MM.1S (cell line): ENCODE measurements at regions not wholly inside any gene's neighbourhood (a gene's known extent, or its start where the extent isn't known, plus 50 kb on each side); places are given as distances from the start of the nearest gene placed in this dataset.

ENCODE experiments used
- DNase-seq: peaks from one replicate; pipeline ENCODE4 v3.0.0-alpha.2; 2015
- H2AFZ ChIP-seq: fragments of 300-600 bp; sonication (generic); 2 replicates; pipeline ENCODE4 v1.6.0; 2016; ENCODE audit warnings: antibody characterized with exemption, low read length
- H3F3A ChIP-seq: fragments of 300-600 bp; sonication (generic); 2 replicates; pipeline ENCODE4 v1.6.1; 2016; ENCODE audit warnings: mild to moderate bottlenecking, antibody characterized with exemption, low read length, moderate library complexity, mixed read lengths; ENCODE audit not compliant: insufficient read depth
- H3K27ac ChIP-seq: fragments of 300-600 bp; sonication (generic); 2 replicates; pipeline ENCODE4 v1.5.1; 2016; ENCODE audit warnings: mild to moderate bottlenecking, low read length
- H3K27me3 ChIP-seq: fragments of 300-600 bp; sonication (generic); replicated peaks from 2 replicates; pipeline ENCODE4 v1.6.0; 2016; ENCODE audit warnings: low read length; ENCODE audit not compliant: insufficient read depth
- H3K36me3 ChIP-seq: fragments of 300-600 bp; sonication (generic); replicated peaks from 2 replicates; pipeline ENCODE4 v1.6.1; 2016; ENCODE audit warnings: mild to moderate bottlenecking, low read length, mixed read lengths; ENCODE audit not compliant: insufficient read depth
- H3K4me1 ChIP-seq: fragments of 300-600 bp; sonication (generic); 2 replicates; pipeline ENCODE4 v1.6.1; 2016; ENCODE audit warnings: low read length, mixed read lengths
- H3K4me2 ChIP-seq: fragments of 300-600 bp; sonication (generic); 2 replicates; pipeline ENCODE4 v1.6.0; 2016; ENCODE audit warnings: low read depth, low read length
- H3K4me3 ChIP-seq: fragments of 300-600 bp; sonication (generic); 2 replicates; pipeline ENCODE4 v1.5.1; 2016; ENCODE audit warnings: low read length, mixed read lengths
- H3K79me2 ChIP-seq: fragments of 300-600 bp; sonication (generic); 2 replicates; pipeline ENCODE4 v1.6.1; 2016; ENCODE audit warnings: mixed run types, low read length, mixed read lengths
- H3K9ac ChIP-seq: fragments of 300-600 bp; sonication (generic); 2 replicates; pipeline ENCODE4 v1.6.1; 2016; ENCODE audit warnings: low read length, mixed read lengths
- H3K9me2 ChIP-seq: fragments of 300-600 bp; sonication (generic); replicated peaks from 2 replicates; pipeline ENCODE4 v1.6.1; 2016; ENCODE audit warnings: mild to moderate bottlenecking, low read length, mixed read lengths; ENCODE audit not compliant: insufficient read depth
- H3K9me3 ChIP-seq: fragments of 300-600 bp; sonication (generic); replicated peaks from 2 replicates; pipeline ENCODE4 v1.6.1; 2016; ENCODE audit warnings: mild to moderate bottlenecking, low read length, mixed read lengths; ENCODE audit not compliant: insufficient read depth
- H4K20me1 ChIP-seq: fragments of 300-600 bp; sonication (generic); 2 replicates; pipeline ENCODE4 v1.6.1; 2016; ENCODE audit warnings: mild to moderate bottlenecking, low read length, moderate library complexity, mixed read lengths; ENCODE audit not compliant: insufficient read depth
- EZH2 ChIP-seq: fragments of 300-600 bp; sonication (generic); optimal IDR thresholded peaks from 2 replicates; pipeline ENCODE3; 2017; ENCODE audit warnings: low read depth, mild to moderate bottlenecking, antibody characterized with exemption, low read length, mixed read lengths
- EZH2phosphoT487 ChIP-seq: fragments of 300-600 bp; sonication (generic); IDR thresholded peaks from 2 replicates; pipeline ENCODE4 v1.6.1; 2018; ENCODE audit warnings: antibody characterized with exemption, low read length
- TF ChIP-seq, protein P1 (sequence below): fragments of 300-600 bp; sonication (generic); IDR thresholded peaks from 2 replicates; pipeline ENCODE4 v1.5.1; 2016; ENCODE audit warnings: antibody characterized with exemption, low read length, mixed read lengths

DNA sequence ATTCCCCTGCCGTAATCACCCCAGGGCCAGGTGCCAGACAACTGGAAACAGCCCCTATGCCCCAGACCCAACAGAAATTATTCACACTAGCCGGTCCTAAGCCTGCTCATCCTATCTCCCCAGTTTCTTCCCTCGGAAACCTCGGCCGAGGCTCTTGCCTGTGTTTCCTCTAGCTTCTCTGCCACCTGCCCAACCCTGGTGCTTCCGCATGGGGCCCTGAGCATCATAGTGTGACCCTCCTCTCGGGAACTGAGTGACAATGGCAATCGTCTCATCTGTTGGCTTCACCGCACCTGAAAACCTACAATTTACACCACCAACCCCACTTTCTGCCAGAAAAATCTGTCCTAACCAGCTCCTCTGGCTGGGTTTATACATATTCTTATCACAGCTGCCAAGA, 257.3 kb downstream of the SOD2 start:
- Histone ChIP-seq H3K4me1 (no peaks in the 10 kb centered on the region), H3K27me3 (no peaks in the 10 kb centered on the region), H2AFZ (no peak overlapping the region), H3K27ac (no peak overlapping the region), H3K79me2 (no peaks in the 10 kb centered on the region), H3F3A (no peaks in the 10 kb centered on the region), H3K4me2 (no peak overlapping the region), H4K20me1 (no peaks in the 10 kb centered on the region), H3K36me3 (no peaks in the 10 kb centered on the region), H3K9ac (no peak overlapping the region), H3K9me2 (no peaks in the 10 kb centered on the region), H3K4me3 (no peak overlapping the region), H3K9me3 (no peaks in the 10 kb centered on the region)
- no peak for TF ChIP-seq EZH2
- no peak for DNase-seq

DNA sequence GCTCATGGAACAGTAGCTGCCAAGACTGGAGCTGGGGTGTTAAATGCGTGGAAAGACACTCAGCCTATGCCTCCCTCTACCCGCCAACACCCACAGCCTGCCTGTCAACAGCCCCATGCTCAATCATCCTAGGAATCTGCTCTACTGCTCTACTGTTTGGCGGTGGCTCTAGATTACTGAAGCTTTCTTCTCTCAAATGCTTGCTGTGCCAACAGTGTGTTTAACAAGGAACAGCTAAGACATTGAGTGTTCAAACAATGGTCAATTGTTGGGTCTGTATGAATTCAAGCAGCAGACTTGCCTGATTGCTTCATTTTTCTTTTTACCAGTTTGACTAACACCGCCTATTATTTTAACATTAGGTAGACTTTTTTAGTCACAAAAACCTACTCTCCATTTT, 258.6 kb downstream of the SOD2 start:
- Histone ChIP-seq H3K27me3 (no peaks in the 10 kb centered on the region), H3F3A (no peaks in the 10 kb centered on the region), H3K27ac (no peak overlapping the region), H4K20me1 (no peaks in the 10 kb centered on the region), H3K4me3 (no peak overlapping the region), H3K4me2 (no peak overlapping the region), H3K4me1 (no peaks in the 10 kb centered on the region), H3K9ac (no peak overlapping the region), H3K9me2 (no peaks in the 10 kb centered on the region), H3K79me2 (no peaks in the 10 kb centered on the region), H3K9me3 (no peaks in the 10 kb centered on the region), H3K36me3 (no peaks in the 10 kb centered on the region), H2AFZ (no peak overlapping the region)
- DNase-seq: no peak
- TF ChIP-seq EZH2 (no peak), EZH2phosphoT487 (no peak)
- TF ChIP-seq, protein P1, sequence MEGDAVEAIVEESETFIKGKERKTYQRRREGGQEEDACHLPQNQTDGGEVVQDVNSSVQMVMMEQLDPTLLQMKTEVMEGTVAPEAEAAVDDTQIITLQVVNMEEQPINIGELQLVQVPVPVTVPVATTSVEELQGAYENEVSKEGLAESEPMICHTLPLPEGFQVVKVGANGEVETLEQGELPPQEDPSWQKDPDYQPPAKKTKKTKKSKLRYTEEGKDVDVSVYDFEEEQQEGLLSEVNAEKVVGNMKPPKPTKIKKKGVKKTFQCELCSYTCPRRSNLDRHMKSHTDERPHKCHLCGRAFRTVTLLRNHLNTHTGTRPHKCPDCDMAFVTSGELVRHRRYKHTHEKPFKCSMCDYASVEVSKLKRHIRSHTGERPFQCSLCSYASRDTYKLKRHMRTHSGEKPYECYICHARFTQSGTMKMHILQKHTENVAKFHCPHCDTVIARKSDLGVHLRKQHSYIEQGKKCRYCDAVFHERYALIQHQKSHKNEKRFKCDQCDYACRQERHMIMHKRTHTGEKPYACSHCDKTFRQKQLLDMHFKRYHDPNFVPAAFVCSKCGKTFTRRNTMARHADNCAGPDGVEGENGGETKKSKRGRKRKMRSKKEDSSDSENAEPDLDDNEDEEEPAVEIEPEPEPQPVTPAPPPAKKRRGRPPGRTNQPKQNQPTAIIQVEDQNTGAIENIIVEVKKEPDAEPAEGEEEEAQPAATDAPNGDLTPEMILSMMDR: no peak

DNA sequence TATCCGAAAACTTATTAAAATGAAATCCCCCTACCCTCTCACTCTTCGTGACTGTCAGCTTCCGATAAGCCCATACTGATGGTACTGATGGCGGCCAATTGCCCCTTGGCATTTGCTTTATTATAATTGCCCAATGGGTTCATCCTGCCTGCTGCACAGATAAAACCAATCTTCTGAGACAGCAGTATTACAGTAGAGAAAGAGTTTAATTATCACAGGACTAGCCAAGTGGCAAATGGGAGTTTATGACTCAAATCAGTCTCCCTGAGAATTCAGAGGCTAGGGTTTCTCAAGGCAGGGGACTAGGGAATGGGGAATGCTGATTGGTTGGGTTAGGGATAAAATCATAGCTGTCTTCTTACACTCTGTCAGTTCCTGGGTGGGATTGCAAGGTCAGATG, 259.5 kb downstream of the SOD2 start:
- H3K9me3 ChIP-seq: no peaks in the 10 kb centered on the region
- TF ChIP-seq EZH2 (no peak), EZH2phosphoT487 (no peak)
- TF ChIP-seq, protein P1: no peak
- H3K79me2 ChIP-seq: no peaks in the 10 kb centered on the region
- no peaks in the 10 kb centered on the region for H3K4me1 ChIP-seq
- no peaks in the 10 kb centered on the region for H3F3A ChIP-seq
- no peak for DNase-seq
- no peak overlapping the region for H3K4me3 ChIP-seq
- H3K27me3 ChIP-seq: no peaks in the 10 kb centered on the region
- no peaks in the 10 kb centered on the region for H3K36me3 ChIP-seq
- no peak overlapping the region for H2AFZ ChIP-seq
- no peaks in the 10 kb centered on the region for H4K20me1 ChIP-seq
- no peak overlapping the region for H3K4me2 ChIP-seq
- H3K27ac ChIP-seq: no peak overlapping the region
- H3K9ac ChIP-seq: no peak overlapping the region
- no peaks in the 10 kb centered on the region for H3K9me2 ChIP-seq

DNA sequence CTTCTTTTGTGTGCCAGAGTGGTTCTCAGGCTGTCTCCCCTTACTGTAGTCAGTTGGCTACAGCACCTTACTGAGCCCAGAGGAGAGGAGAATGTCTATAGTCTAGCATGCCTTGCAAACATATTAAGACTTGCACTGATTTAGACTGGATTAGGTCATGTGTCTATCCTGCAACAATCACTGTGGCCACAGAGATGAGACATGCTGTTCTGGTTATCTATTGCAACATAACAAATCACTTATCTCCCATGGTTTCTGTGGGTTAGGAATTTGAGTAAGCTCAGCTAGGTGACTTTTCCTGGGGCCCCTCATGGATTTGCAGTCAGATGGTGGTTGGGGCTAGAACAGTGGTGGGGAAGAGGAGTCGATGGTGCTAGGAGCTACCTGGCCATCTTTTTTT, 261.3 kb downstream of the SOD2 start:
- no peak overlapping the region for H2AFZ ChIP-seq
- H3K4me3 ChIP-seq: no peak overlapping the region
- no peaks in the 10 kb centered on the region for H3K79me2 ChIP-seq
- H3F3A ChIP-seq: no peaks in the 10 kb centered on the region
- no peak for DNase-seq
- TF ChIP-seq EZH2phosphoT487: no peak
- TF ChIP-seq, protein P1: no peak
- no peak for TF ChIP-seq EZH2
- H3K4me1 ChIP-seq: no peaks in the 10 kb centered on the region
- H3K4me2 ChIP-seq: no peak overlapping the region
- H3K36me3 ChIP-seq: no peaks in the 10 kb centered on the region
- H3K9ac ChIP-seq: no peak overlapping the region
- H3K9me2 ChIP-seq: no peaks in the 10 kb centered on the region
- H3K27ac ChIP-seq: no peak overlapping the region
- no peaks in the 10 kb centered on the region for H3K27me3 ChIP-seq
- H3K9me3 ChIP-seq: no peaks in the 10 kb centered on the region
- H4K20me1 ChIP-seq: no peaks in the 10 kb centered on the region
